Right hindlimb (tissue), 1 donor: ENCODE measurements at regions not wholly inside any gene's neighbourhood (a gene's known extent, or its start where the extent isn't known, plus 50 kb on each side); places are given as distances from the start of the nearest gene placed in this dataset.
"Not testable (repeated sequence)": the region's sequence is repeated elsewhere in the genome, so short reads cannot be mapped to it uniquely, and the experiment has no call there.

ENCODE experiments used
- DNase-seq: peaks from one replicate; pipeline ENCODE4 v3.0.0-alpha.2; 2018

DNA sequence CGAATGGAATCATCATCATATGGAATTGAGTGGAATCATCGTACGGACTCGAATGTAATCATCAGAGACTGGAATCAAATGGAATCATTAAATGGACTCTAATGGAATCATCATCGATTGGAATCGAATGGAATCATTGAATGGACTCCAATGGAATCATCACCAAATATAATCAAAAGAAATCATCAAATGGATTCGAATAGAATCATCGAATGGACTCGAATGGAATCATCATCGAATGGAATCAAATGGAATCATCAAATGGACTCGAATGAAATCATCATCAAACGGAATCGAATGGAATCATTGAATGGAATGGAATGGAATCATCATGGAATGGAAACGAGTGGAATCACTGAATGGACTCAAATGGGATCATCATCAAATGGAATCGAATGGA, 233.5 kb downstream of the SHCBP1 start:
- DNase-seq = not testable (repeated sequence)

DNA sequence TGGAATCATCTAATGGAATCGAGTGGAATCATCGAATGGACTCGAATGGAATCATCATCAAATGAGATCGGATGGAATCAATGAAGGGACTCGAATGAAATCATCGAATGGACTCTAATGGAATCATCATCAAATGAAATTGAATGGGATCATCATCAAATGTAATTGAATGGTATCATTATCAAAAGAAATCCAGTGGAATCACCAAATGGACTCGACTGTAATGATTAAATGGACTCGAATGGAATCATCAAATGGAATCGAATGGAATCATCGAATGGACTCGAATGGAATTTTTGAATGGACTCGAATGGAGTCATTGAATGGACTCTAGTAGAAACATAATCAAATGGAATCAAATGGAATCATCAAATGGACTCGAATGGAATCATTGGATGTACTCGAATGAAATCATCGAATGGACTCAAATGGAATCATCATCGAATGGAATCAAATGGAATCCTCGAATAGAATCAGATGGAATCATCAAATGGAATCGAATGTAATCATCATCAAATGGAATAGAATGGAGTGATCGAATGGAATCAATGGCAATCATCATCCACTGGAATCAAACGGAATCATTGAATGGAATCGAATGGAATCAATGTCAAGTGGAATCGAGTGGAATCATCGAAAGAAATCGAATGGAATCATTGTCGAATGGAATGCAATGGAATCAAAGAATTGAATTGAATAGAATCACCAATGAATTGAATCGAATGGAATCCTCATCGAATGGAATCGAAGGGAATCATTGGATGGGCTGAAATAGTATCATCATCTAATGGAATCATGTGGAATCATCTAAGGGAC, 234.2 kb downstream of the SHCBP1 start:
- DNase-seq = not testable (repeated sequence)

DNA sequence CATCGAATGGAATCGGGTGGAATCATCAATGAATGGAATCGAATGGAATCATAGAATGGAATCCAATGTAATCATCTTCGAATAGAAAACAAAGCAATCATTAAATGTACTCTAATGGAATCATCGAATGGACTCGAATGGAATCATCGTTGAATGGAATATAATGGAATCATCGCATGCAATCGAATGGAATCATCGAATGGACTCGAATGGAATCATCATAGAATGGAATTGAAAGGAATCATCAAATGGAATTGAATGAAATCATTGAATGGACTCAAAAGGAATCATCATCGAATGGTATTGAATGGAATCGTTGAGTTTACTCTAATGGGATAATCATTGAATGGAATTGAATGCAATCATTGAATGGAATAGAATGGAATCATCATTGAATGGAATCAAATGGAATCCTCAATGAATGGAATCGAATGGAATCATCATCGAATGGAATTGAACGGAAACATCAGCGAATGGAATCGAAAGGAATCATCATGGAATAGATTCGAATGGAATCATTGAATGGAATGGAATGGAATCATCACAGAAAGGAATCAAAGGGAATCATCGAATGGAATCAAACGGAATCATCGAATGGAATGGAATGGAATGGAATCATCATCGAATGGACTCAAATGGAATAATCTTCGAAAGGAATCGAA, 234.9 kb downstream of the SHCBP1 start:
- DNase-seq = not testable (repeated sequence)

DNA sequence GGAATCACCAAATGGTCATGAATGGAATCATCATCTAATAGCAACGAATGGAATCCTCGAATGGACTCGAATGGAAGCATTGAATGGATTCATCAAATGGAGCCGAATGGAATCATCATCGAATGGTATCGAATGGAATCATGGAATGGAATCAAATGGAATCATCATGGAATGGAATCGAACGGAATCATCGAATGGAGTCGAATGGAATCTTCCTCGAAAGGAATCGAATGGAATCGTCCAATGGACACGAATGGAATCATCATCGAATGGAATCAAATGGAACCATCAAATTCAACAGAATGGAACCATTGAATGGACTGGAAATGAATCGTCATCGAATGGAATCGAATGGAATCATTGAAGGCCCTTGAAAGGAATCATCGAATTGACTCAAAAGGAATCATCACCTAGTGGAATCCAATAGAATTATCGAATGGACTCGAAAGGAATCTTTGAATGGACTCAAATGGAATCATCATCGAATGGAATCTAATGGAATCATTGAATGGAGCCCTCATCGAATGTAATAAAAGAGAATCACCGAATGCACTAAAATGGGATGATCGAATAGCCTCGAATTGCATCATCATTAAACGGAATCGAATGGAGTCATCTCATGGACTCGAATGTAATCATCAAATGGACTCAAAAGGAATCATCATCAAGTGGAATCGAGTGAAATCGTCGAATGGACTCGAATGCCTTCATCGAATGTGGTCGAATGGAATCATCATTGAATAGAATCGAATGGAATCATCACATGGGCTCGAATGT, 236.7 kb downstream of the SHCBP1 start:
- DNase-seq = peak; percentile 25

DNA sequence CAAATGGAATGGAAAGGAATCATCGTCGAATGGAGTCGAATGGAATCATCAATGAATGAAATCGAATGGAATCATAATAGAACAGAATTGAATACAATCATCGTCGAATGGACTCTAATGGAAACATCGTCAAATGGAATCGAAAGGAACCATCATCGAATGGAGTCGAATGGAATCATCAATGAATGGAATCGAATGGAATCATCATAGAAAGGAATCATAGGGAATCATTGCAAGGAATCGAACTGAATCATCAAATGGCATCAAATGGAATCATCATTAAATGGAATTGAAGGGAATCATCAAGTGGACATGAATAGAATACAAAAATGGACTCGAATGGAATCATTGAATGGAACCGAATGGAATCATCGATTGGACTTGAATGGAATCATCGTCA, 237.6 kb downstream of the SHCBP1 start:
- not testable (repeated sequence) for DNase-seq

DNA sequence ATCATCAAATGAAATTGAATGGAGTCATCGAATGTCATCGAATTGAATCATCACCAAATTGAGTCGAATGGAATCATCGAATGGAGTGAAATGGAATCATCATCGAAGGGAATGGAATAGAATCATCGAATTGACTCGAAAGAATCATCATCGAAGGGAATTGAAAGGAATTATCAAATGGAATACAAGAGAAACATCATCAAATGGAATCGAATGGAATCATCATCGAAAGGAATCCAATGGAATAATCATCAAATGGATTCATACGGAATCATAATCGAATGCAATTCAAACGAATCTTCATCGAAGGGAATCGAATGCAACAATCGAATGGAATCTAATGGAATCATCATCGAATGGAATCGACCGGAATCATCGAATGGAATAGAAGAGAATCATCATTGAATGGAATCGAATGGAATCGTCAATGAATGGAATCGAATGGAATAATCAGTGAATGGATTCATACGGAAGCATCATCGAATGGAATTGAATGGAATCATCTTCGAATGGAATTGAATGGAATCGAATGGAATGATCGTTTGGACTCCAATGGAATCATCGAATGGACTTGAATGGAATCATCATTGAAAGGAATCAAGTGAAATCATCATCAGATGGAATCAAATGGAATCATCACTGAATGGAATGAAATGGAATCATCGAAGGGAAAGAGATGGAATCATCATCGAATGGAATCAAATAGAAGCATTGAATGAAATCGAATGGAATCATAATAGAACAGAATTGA, 238.2 kb downstream of the SHCBP1 start:
- DNase-seq = not testable (repeated sequence)

DNA sequence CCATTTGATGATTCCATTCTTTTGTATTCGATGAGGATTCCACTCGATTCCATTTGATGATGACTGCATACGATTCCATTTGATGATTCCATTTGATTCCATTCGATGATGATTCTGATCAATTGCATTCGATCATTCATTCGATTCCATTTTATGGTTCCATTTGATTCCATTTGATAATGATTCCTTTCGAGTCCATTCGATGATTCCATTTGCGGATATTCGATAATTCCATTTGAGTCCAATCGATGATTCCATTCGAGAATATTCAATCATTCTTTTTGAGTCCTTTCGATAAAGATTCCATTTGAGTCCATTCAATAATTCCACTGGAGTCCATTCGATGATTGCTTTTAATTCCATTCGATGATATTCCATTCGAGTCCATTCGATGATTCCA, 239.1 kb downstream of the SHCBP1 start:
- DNase-seq = not testable (repeated sequence)

DNA sequence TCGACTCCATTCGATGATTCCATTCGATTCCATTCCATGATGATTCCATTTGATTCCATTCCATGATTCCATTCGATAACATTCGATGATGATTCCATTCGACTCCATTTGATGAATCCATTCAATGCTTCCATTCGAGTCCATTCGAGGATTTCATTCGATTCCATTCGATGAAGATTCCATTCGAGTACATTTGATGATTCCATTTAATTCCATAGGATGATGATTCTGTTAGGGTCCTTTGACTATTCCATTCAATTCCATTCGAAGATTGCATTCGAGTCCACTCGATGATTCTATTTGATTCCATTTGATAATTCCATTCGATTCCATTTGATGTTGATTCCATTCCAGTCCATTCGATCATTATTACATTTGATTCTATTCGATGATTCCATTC, 239.8 kb downstream of the SHCBP1 start:
- DNase-seq = not testable (repeated sequence)
